ENCODE measurements at regions not wholly inside any gene's neighbourhood (a gene's known extent, or its start where the extent isn't known, plus 50 kb on each side); places are given as distances from the start of the nearest gene placed in this dataset.

GRCh38 chr20:48414786-48415185 lies 413.0 kb downstream of the PREX1 start:
- Histone ChIP-seq H3K4me1 (ENCODE audit: low read depth) (no peaks in the 10 kb centered on the region), H3K27me3 (no peaks in the 10 kb centered on the region), H3K27ac (no peak overlapping the region), H3K36me3 (no peaks in the 10 kb centered on the region), H3K4me3 (no peak overlapping the region), H3K9me3 (ENCODE audit: low read depth) (no peaks in the 10 kb centered on the region)
- TF ChIP-seq CTCF (IDR thresholded peaks at IDR 0.05; ENCODE audit: low read depth, low read length) = no peak
- DNase-seq (ENCODE audit: low read depth in 1 of 2, low spot score in 1 of 2) = no peak

- H3K27ac ChIP-seq = no peak overlapping the region
- no peaks in the 10 kb centered on the region for H3K27me3 ChIP-seq
- H3K4me3 ChIP-seq = no peak overlapping the region
- H3K4me1 ChIP-seq (ENCODE audit: low read depth) = no peaks in the 10 kb centered on the region
- no peak for TF ChIP-seq CTCF (IDR thresholded peaks at IDR 0.05; ENCODE audit: low read depth, low read length)
- no peak for DNase-seq (ENCODE audit: low read depth in 1 of 2, low spot score in 1 of 2)
- no peaks in the 10 kb centered on the region for H3K36me3 ChIP-seq
- no peaks in the 10 kb centered on the region for H3K9me3 ChIP-seq (ENCODE audit: low read depth)
Observed at GRCh38 chr20:48411919-48412522, 415.8 kb downstream of the PREX1 start.

GRCh38 chr20:48411245-48411644 lies 416.6 kb downstream of the PREX1 start:
- H3K9me3 ChIP-seq (ENCODE audit: low read depth) = no peaks in the 10 kb centered on the region
- no peak for TF ChIP-seq CTCF (IDR thresholded peaks at IDR 0.05; ENCODE audit: low read depth, low read length)
- DNase-seq (ENCODE audit: low read depth in 1 of 2, low spot score in 1 of 2) = peak in 1 of 2 donors; percentile 4
- H3K27me3 ChIP-seq = no peaks in the 10 kb centered on the region
- no peaks in the 10 kb centered on the region for H3K36me3 ChIP-seq
- H3K4me1 ChIP-seq (ENCODE audit: low read depth) = no peaks in the 10 kb centered on the region
- no peak overlapping the region for H3K27ac ChIP-seq
- no peak overlapping the region for H3K4me3 ChIP-seq

- H3K27me3 ChIP-seq = no peaks in the 10 kb centered on the region
- H3K9me3 ChIP-seq (ENCODE audit: low read depth) = no peaks in the 10 kb centered on the region
- no peak for TF ChIP-seq CTCF (IDR thresholded peaks at IDR 0.05; ENCODE audit: low read depth, low read length)
- no peaks in the 10 kb centered on the region for H3K4me1 ChIP-seq (ENCODE audit: low read depth)
- no peak for DNase-seq (ENCODE audit: low read depth in 1 of 2, low spot score in 1 of 2)
- no peaks in the 10 kb centered on the region for H3K36me3 ChIP-seq
- no peak overlapping the region for H3K4me3 ChIP-seq
- H3K27ac ChIP-seq = no peak overlapping the region
Observed at GRCh38 chr20:48409055-48409615, 418.7 kb downstream of the PREX1 start.

- DNase-seq (ENCODE audit: low read depth in 1 of 2, low spot score in 1 of 2) = no peak
Observed at GRCh38 chr20:48407710-48408109, 420.1 kb downstream of the PREX1 start.

More at GRCh38 chr20:48407710-48408109, 420.1 kb downstream of the PREX1 start:
- no peak for TF ChIP-seq CTCF (IDR thresholded peaks at IDR 0.05; ENCODE audit: low read depth, low read length)
- H3K36me3 ChIP-seq = no peaks in the 10 kb centered on the region
- H3K9me3 ChIP-seq (ENCODE audit: low read depth) = no peaks in the 10 kb centered on the region
- no peaks in the 10 kb centered on the region for H3K4me1 ChIP-seq (ENCODE audit: low read depth)
- no peak overlapping the region for H3K4me3 ChIP-seq
- no peak overlapping the region for H3K27ac ChIP-seq
- H3K27me3 ChIP-seq = no peaks in the 10 kb centered on the region
